ENCODE measurements at regions not wholly inside any gene's neighbourhood (a gene's known extent, or its start where the extent isn't known, plus 50 kb on each side); places are given as distances from the start of the nearest gene placed in this dataset.

GRCh38 chr1:193435781-193436180 lies 249.4 kb upstream of the B3GALT2 start:
- TF ChIP-seq POLR2AphosphoS5 (IDR thresholded peaks at IDR 0.05; ENCODE audit: low read depth, low read length) (no peak), POLR2A (IDR thresholded peaks at IDR 0.05; ENCODE audit: low read depth, low read length) (no peak), POU2F2 (IDR thresholded peaks at IDR 0.05; ENCODE audit: low read depth, low read length) (no peak), PAX5 (IDR thresholded peaks at IDR 0.05; ENCODE audit: insufficient read depth, low read length, severe bottlenecking) (no peak)
